ENCODE measurements at regions not wholly inside any gene's neighbourhood (a gene's known extent, or its start where the extent isn't known, plus 50 kb on each side); places are given as distances from the start of the nearest gene placed in this dataset.

DNA sequence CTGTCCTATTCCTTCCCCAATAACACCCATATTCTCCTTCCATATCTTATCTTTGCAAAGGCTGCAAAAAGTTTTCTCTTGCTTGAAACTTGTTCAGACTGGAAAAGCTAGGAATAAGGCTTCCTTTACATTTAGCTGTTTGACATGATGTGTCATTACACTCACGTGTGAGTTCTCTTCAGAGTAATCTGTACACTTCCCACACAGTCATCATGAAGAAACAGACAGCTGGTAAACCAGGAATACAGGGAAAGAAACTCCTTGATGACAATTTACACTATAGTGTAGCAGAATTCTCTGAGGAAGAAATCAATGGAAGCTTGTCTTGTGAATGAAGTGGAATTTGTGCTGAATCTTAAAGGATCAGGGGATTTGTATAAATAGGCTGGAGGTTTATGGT, 628.6 kb upstream of the CDH2 start:
- no peak for FAIRE-seq

GRCh38 chr18:28804512-28805202, 627.7 kb upstream of the CDH2 start:
- POLR2A ChIA-PET: no interaction called here
- CTCF ChIA-PET: interaction anchor here (1.2 kb wide), 1 partner anchor 105 kb away, joined by 3 read pairs; no protein-coding TSS in a partner anchor

More for the DNA sequence above, 628.6 kb upstream of the CDH2 start:
- 9% methylated on average over 1 of the region's 1 CpG for WGBS (ENCODE audit: missing lambda C conversion rate)
- DNase-seq (ENCODE audit: low read depth in 1 of 2, low spot score in 1 of 2): no peak
- no peak for ATAC-seq
- POLR2A ChIA-PET: no interaction called here
- no peak overlapping the region for H3K27ac ChIP-seq
- CTCF ChIA-PET: interaction anchor here (1.2 kb wide), 1 partner anchor 106 kb away, joined by 3 read pairs; no protein-coding TSS in a partner anchor
- no peak overlapping the region for H3K4me2 ChIP-seq
- H3K4me1 ChIP-seq: no peaks in the 10 kb centered on the region
- no peaks in the 10 kb centered on the region for H3K9me3 ChIP-seq
- no peak overlapping the region for H3K4me3 ChIP-seq
- TF ChIP-seq NFE2L2 (conservative IDR thresholded peaks at IDR 0.05; ENCODE audit: low read length): no peak
- TF ChIP-seq, protein P1, sequence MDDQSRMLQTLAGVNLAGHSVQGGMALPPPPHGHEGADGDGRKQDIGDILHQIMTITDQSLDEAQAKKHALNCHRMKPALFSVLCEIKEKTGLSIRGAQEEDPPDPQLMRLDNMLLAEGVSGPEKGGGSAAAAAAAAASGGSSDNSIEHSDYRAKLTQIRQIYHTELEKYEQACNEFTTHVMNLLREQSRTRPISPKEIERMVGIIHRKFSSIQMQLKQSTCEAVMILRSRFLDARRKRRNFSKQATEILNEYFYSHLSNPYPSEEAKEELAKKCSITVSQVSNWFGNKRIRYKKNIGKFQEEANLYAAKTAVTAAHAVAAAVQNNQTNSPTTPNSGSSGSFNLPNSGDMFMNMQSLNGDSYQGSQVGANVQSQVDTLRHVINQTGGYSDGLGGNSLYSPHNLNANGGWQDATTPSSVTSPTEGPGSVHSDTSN (IDR thresholded peaks at IDR 0.05): no peak
- TF ChIP-seq ZNF302 (CRISPR knock-in tag; IDR thresholded peaks at IDR 0.05): no peak
- TF ChIP-seq MAX (IDR thresholded peaks at IDR 0.05): no peak
- no peak for TF ChIP-seq FOXS1 (CRISPR knock-in tag; IDR thresholded peaks at IDR 0.05)
- no peak for TF ChIP-seq BHLHE40 (IDR thresholded peaks at IDR 0.05; ENCODE audit: low read depth, low read length)
- TF ChIP-seq NR3C1 (IDR thresholded peaks at IDR 0.05): no peak
- TF ChIP-seq ESRRA (IDR thresholded peaks at IDR 0.05; ENCODE audit: borderline replicate concordance, low read length): no peak

GRCh38 chr18:28802546-28802945, 625.6 kb upstream of the CDH2 start:
- WGBS (ENCODE audit: missing lambda C conversion rate): 29% methylated on average over 4 of the region's 4 CpGs
- CTCF ChIA-PET: interaction anchor here (0.6 kb wide), 1 partner anchor 52 kb away, joined by 3 read pairs; no protein-coding TSS in a partner anchor
- H3K4me2 ChIP-seq: no peak overlapping the region
- no peak for DNase-seq (ENCODE audit: low read depth in 1 of 2, low spot score in 1 of 2)
- H3K4me3 ChIP-seq: no peak overlapping the region
- no peak for ATAC-seq
- H3K4me1 ChIP-seq: no peaks in the 10 kb centered on the region
- no peak for TF ChIP-seq SREBF2 (IDR thresholded peaks at IDR 0.05)
- TF ChIP-seq NPAS2 (CRISPR knock-in tag; IDR thresholded peaks at IDR 0.05; ENCODE audit: borderline replicate concordance): no peak
- TF ChIP-seq RFX5 (IDR thresholded peaks at IDR 0.05): no peak
- TF ChIP-seq NFE2L2 (conservative IDR thresholded peaks at IDR 0.05; ENCODE audit: low read length): no peak
- TF ChIP-seq ZFP36 (IDR thresholded peaks at IDR 0.05; ENCODE audit: borderline replicate concordance, partially characterized antibody): no peak
- TF ChIP-seq FOXS1 (CRISPR knock-in tag; IDR thresholded peaks at IDR 0.05): no peak
- TF ChIP-seq POLR2A (IDR thresholded peaks at IDR 0.05; ENCODE audit: low read length): no peak
- no peak for TF ChIP-seq GATA3 (IDR thresholded peaks at IDR 0.05; ENCODE audit: borderline replicate concordance)
- no peak for TF ChIP-seq FOSB (CRISPR knock-in tag; IDR thresholded peaks at IDR 0.05)
- TF ChIP-seq CEBPB (IDR thresholded peaks at IDR 0.05): no peak
- TF ChIP-seq, protein P2, sequence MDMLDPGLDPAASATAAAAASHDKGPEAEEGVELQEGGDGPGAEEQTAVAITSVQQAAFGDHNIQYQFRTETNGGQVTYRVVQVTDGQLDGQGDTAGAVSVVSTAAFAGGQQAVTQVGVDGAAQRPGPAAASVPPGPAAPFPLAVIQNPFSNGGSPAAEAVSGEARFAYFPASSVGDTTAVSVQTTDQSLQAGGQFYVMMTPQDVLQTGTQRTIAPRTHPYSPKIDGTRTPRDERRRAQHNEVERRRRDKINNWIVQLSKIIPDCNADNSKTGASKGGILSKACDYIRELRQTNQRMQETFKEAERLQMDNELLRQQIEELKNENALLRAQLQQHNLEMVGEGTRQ (IDR thresholded peaks at IDR 0.05): no peak
- POLR2A ChIA-PET: no interaction called here
- no peak overlapping the region for H3K27ac ChIP-seq
- H3K9me3 ChIP-seq: no peaks in the 10 kb centered on the region
- no peak for FAIRE-seq

More at GRCh38 chr18:28804512-28805202, 627.7 kb upstream of the CDH2 start:
- no peak for TF ChIP-seq FOSL2 (IDR thresholded peaks at IDR 0.05)
- TF ChIP-seq FOSL2 (CRISPR knock-in tag; IDR thresholded peaks at IDR 0.05): no peak
- no peak for TF ChIP-seq HDAC2 (IDR thresholded peaks at IDR 0.05)
- 30% methylated on average over 6 of the region's 6 CpGs for WGBS (ENCODE audit: missing lambda C conversion rate)
- Histone ChIP-seq H3K4me3 (no peak overlapping the region), H3K9me3 (no peaks in the 10 kb centered on the region), H3K27ac (no peak overlapping the region), H3K4me2 (no peak overlapping the region), H3K4me1 (no peaks in the 10 kb centered on the region)
- no peak for DNase-seq (ENCODE audit: low read depth in 1 of 2, low spot score in 1 of 2)
- no peak for FAIRE-seq
- ATAC-seq: no peak

DNA sequence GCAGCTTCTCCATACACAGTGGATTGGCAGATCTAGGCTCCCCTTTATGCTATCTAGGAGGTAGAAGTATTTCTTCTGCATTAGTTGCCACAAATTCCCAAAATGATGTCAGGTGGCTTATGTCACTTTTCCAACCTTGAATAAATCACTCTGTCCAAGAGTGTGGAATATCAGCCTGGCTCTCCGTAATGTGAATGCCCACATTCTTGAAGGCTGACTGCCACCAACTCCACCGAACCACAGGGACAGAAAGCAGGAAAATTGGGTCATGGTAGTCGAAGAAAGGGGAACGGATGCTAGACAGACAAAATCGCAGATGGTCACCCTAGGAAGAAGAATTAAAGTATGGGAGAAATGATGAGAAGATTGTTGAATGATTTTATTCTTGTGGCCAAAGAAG, 624.9 kb upstream of the CDH2 start:
- FAIRE-seq (no peak), DNase-seq (ENCODE audit: low read depth in 1 of 2, low spot score in 1 of 2) (no peak), ATAC-seq (no peak)
- TF ChIP-seq SMC3 (IDR thresholded peaks at IDR 0.05): no peak
- TF ChIP-seq EP300 (IDR thresholded peaks at IDR 0.05): no peak
- TF ChIP-seq HDAC2 (IDR thresholded peaks at IDR 0.05): no peak
- TF ChIP-seq RAD21 (conservative IDR thresholded peaks at IDR 0.05 in 1 of 2, IDR thresholded peaks at IDR 0.05 in 1 of 2): no peak
- no peak overlapping the region for H3K4me2 ChIP-seq
- ChIA-PET POLR2A (no interaction called here), CTCF (interaction anchor here (0.6 kb wide), 1 partner anchor 51 kb away, joined by 3 read pairs; no protein-coding TSS in a partner anchor)
- no peak overlapping the region for H3K27ac ChIP-seq
- H3K4me1 ChIP-seq: no peaks in the 10 kb centered on the region
- no peaks in the 10 kb centered on the region for H3K9me3 ChIP-seq
- WGBS (ENCODE audit: missing lambda C conversion rate): 57% methylated on average over 5 of the region's 5 CpGs
- no peak overlapping the region for H3K4me3 ChIP-seq
